ENCODE measurements at regions not wholly inside any gene's neighbourhood (a gene's known extent, or its start where the extent isn't known, plus 50 kb on each side); places are given as distances from the start of the nearest gene placed in this dataset.

GRCh38 chr6:141017941-141018340, 1114.8 kb upstream of the GJE1 start:
- DNase-seq, result no peak

GRCh38 chr6:141000917-141001316, 1131.8 kb upstream of the GJE1 start:
- DNase-seq, result no peak

GRCh38 chr6:140993515-140993914, 1139.2 kb upstream of the GJE1 start:
- no peak for DNase-seq

GRCh38 chr6:140992678-140993077, 1140.0 kb upstream of the GJE1 start:
- DNase-seq, result no peak

GRCh38 chr6:140988780-140989179, 1143.9 kb upstream of the GJE1 start:
- no peak for DNase-seq

GRCh38 chr6:140987364-140988155, 1145.2 kb upstream of the GJE1 start:
- no peak for DNase-seq

GRCh38 chr6:140985679-140986275, 1146.9 kb upstream of the GJE1 start:
- DNase-seq, result no peak

- DNase-seq, result no peak
Measured at GRCh38 chr6:140980265-140980887, 1152.3 kb upstream of the GJE1 start.

GRCh38 chr6:140979642-140980091, 1153.1 kb upstream of the GJE1 start:
- no peak for DNase-seq

- DNase-seq, result no peak
Measured at GRCh38 chr6:140977403-140977802, 1155.3 kb upstream of the GJE1 start.

- no peak for DNase-seq
Measured at GRCh38 chr6:140976806-140977205, 1155.9 kb upstream of the GJE1 start.

- no peak for DNase-seq
Measured at GRCh38 chr6:140970485-140970884, 1162.2 kb upstream of the GJE1 start.

- DNase-seq, result no peak
Measured at GRCh38 chr6:140968062-140968461, 1164.7 kb upstream of the GJE1 start.

- no peak for DNase-seq
Measured at GRCh38 chr6:140966676-140967075, 1166.0 kb upstream of the GJE1 start.

GRCh38 chr6:140960566-140960965, 1172.2 kb upstream of the GJE1 start:
- no peak for DNase-seq

- no peak for DNase-seq
Measured at GRCh38 chr6:140957386-140957785, 1175.3 kb upstream of the GJE1 start.

GRCh38 chr6:140956571-140957369, 1176.0 kb upstream of the GJE1 start:
- DNase-seq, result no peak

- DNase-seq, result no peak
Measured at GRCh38 chr6:140940251-140940925, 1192.3 kb upstream of the GJE1 start.

GRCh38 chr6:140932909-140933308, 1199.8 kb upstream of the GJE1 start:
- no peak for DNase-seq

- DNase-seq, result no peak
Measured at GRCh38 chr6:140931581-140931980, 1201.1 kb upstream of the GJE1 start.

GRCh38 chr6:140929121-140929520, 1203.6 kb upstream of the GJE1 start:
- DNase-seq, result no peak

GRCh38 chr6:140923048-140923447, 1209.7 kb upstream of the GJE1 start:
- DNase-seq, result no peak

Data from hematopoietic multipotent progenitor cell treated with erythropoietin and hydrocortisone succinate and interleukin-3 and kit ligand, for 8 days (in vitro differentiated cells).